ENCODE measurements at regions not wholly inside any gene's neighbourhood (a gene's known extent, or its start where the extent isn't known, plus 50 kb on each side); places are given as distances from the start of the nearest gene placed in this dataset.

- TF ChIP-seq CTCF (conservative IDR thresholded peaks at IDR 0.05; ENCODE audit: low read depth, low read length), result no peak
- DNase-seq (ENCODE audit: low read depth), result no peak
- no peak overlapping the region for H3K4me3 ChIP-seq (ENCODE audit: low read depth, low read length)
Measured at GRCh38 chr2:108079736-108080135, 93.4 kb downstream of the SLC5A7 start.

GRCh38 chr2:108080177-108080576 is 93.9 kb downstream of the SLC5A7 start:
- H3K4me3 ChIP-seq (ENCODE audit: low read depth, low read length), result no peak overlapping the region
- no peak for DNase-seq (ENCODE audit: low read depth)
- TF ChIP-seq CTCF (conservative IDR thresholded peaks at IDR 0.05; ENCODE audit: low read depth, low read length), result no peak

- DNase-seq (ENCODE audit: low read depth), result no peak
- H3K4me3 ChIP-seq (ENCODE audit: low read depth, low read length), result no peak overlapping the region
- TF ChIP-seq CTCF (conservative IDR thresholded peaks at IDR 0.05; ENCODE audit: low read depth, low read length), result no peak
Measured at GRCh38 chr2:108082978-108083377, 96.7 kb downstream of the SLC5A7 start.

GRCh38 chr2:108084311-108084710 is 98.0 kb downstream of the SLC5A7 start:
- DNase-seq (ENCODE audit: low read depth), result no peak
- no peak overlapping the region for H3K4me3 ChIP-seq (ENCODE audit: low read depth, low read length)
- TF ChIP-seq CTCF (conservative IDR thresholded peaks at IDR 0.05; ENCODE audit: low read depth, low read length), result no peak

GRCh38 chr2:108092886-108093285 is 106.6 kb downstream of the SLC5A7 start:
- DNase-seq (ENCODE audit: low read depth), result no peak
- no peak overlapping the region for H3K4me3 ChIP-seq (ENCODE audit: low read depth, low read length)
- no peak for TF ChIP-seq CTCF (conservative IDR thresholded peaks at IDR 0.05; ENCODE audit: low read depth, low read length)

- DNase-seq (ENCODE audit: low read depth), result no peak
- no peak for TF ChIP-seq CTCF (conservative IDR thresholded peaks at IDR 0.05; ENCODE audit: low read depth, low read length)
- no peak overlapping the region for H3K4me3 ChIP-seq (ENCODE audit: low read depth, low read length)
Measured at GRCh38 chr2:108101481-108101880, 115.2 kb downstream of the SLC5A7 start.

GRCh38 chr2:108106731-108107130 is 120.4 kb downstream of the SLC5A7 start:
- no peak for TF ChIP-seq CTCF (conservative IDR thresholded peaks at IDR 0.05; ENCODE audit: low read depth, low read length)
- no peak overlapping the region for H3K4me3 ChIP-seq (ENCODE audit: low read depth, low read length)
- no peak for DNase-seq (ENCODE audit: low read depth)
